HG03469 (cell line): ENCODE measurements at regions not wholly inside any gene's neighbourhood (a gene's known extent, or its start where the extent isn't known, plus 50 kb on each side); places are given as distances from the start of the nearest gene placed in this dataset.

Experiments used
- ATAC-seq: cut with Tn5 transposase; IDR thresholded peaks from one replicate; pipeline ENCODE4 v1.9.1; 2021; ENCODE audit warnings: mild to moderate bottlenecking, moderate library complexity, moderate number of reproducible peaks; ENCODE audit not compliant: unreplicated experiment

- no peak for ATAC-seq
Measured at GRCh38 chr16:76897816-76898215, 293.2 kb upstream of the MON1B start.

- ATAC-seq: no peak
Measured at GRCh38 chr16:76899767-76900166, 291.2 kb upstream of the MON1B start.

GRCh38 chr16:76900285-76901263 lies 290.4 kb upstream of the MON1B start:
- ATAC-seq: no peak

GRCh38 chr16:76906552-76906951 lies 284.4 kb upstream of the MON1B start:
- no peak for ATAC-seq

- no peak for ATAC-seq
Measured at GRCh38 chr16:76910931-76911330, 280.1 kb upstream of the MON1B start.

- no peak for ATAC-seq
Measured at GRCh38 chr16:76913046-76913445, 277.9 kb upstream of the MON1B start.

GRCh38 chr16:76926042-76926441 lies 264.9 kb upstream of the MON1B start:
- no peak for ATAC-seq

GRCh38 chr16:76926595-76926994 lies 264.4 kb upstream of the MON1B start:
- no peak for ATAC-seq

GRCh38 chr16:76931186-76931585 lies 259.8 kb upstream of the MON1B start:
- no peak for ATAC-seq

- ATAC-seq: no peak
Measured at GRCh38 chr16:76932541-76933211, 258.3 kb upstream of the MON1B start.

- no peak for ATAC-seq
Measured at GRCh38 chr16:76940251-76940650, 250.7 kb upstream of the MON1B start.

GRCh38 chr16:76941113-76941512 lies 249.9 kb upstream of the MON1B start:
- ATAC-seq: no peak

GRCh38 chr16:76942089-76942488 lies 248.9 kb upstream of the MON1B start:
- no peak for ATAC-seq

- no peak for ATAC-seq
Measured at GRCh38 chr16:76943921-76944320, 247.1 kb upstream of the MON1B start.

GRCh38 chr16:76946879-76947278 lies 244.1 kb upstream of the MON1B start:
- peak; percentile 64 for ATAC-seq

GRCh38 chr16:76947749-76948148 lies 243.2 kb upstream of the MON1B start:
- no peak for ATAC-seq

GRCh38 chr16:76955629-76956028 lies 235.4 kb upstream of the MON1B start:
- no peak for ATAC-seq

GRCh38 chr16:76956394-76956793 lies 234.6 kb upstream of the MON1B start:
- ATAC-seq: no peak

GRCh38 chr16:76956841-76957240 lies 234.1 kb upstream of the MON1B start:
- ATAC-seq: no peak

GRCh38 chr16:76959166-76959565 lies 231.8 kb upstream of the MON1B start:
- no peak for ATAC-seq

- ATAC-seq: peak; percentile 67
Measured at GRCh38 chr16:76963614-76964315, 227.2 kb upstream of the MON1B start.
